ENCODE measurements at regions not wholly inside any gene's neighbourhood (a gene's known extent, or its start where the extent isn't known, plus 50 kb on each side); places are given as distances from the start of the nearest gene placed in this dataset.

DNA sequence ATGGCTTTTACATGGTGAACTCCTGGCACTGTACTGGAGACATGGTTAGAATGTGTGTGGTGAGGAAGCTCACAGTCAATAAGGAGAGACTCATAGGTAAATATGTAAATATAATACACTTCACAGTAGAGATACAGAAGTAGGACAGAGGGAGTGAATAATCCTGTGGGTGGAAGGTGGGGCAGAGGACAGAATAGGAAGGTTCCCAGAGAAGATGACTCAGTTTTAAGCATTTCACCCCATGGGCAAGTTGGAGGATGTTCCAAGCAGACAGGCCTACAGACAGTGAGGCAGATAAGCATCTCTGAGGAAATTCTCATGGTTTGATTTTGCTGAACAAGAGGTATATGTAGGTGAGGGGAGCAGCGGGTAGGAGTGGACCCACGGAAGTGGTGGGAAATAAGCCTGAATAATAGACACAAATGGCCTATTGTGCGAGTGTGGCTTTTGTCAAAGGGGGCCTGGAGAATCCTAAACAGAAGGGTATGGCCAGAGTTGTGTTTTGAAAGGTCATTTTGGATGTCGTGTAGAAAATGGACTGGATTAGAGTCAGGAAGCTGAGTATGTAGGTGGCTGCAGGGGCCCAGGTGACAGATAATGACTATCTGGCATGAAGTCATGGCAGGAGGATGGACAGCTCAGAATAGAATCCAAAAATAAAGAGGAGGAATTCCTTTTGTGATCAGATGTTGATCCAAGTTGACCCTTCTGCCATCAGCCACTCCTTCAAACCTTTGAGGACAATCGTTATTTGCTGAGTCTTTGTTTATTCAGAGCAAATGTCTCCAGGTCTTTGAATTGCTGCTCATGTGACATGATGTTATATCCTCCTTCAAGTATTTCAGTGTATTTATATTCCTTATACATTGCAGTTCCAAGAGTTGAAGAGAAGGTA, 97.3 kb upstream of the THRB start:
- TF ChIP-seq, protein P1, sequence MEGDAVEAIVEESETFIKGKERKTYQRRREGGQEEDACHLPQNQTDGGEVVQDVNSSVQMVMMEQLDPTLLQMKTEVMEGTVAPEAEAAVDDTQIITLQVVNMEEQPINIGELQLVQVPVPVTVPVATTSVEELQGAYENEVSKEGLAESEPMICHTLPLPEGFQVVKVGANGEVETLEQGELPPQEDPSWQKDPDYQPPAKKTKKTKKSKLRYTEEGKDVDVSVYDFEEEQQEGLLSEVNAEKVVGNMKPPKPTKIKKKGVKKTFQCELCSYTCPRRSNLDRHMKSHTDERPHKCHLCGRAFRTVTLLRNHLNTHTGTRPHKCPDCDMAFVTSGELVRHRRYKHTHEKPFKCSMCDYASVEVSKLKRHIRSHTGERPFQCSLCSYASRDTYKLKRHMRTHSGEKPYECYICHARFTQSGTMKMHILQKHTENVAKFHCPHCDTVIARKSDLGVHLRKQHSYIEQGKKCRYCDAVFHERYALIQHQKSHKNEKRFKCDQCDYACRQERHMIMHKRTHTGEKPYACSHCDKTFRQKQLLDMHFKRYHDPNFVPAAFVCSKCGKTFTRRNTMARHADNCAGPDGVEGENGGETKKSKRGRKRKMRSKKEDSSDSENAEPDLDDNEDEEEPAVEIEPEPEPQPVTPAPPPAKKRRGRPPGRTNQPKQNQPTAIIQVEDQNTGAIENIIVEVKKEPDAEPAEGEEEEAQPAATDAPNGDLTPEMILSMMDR (IDR thresholded peaks at IDR 0.05) = no peak
- TF ChIP-seq POLR2A (IDR thresholded peaks at IDR 0.05) = no peak
